ENCODE measurements at regions not wholly inside any gene's neighbourhood (a gene's known extent, or its start where the extent isn't known, plus 50 kb on each side); places are given as distances from the start of the nearest gene placed in this dataset.

DNA sequence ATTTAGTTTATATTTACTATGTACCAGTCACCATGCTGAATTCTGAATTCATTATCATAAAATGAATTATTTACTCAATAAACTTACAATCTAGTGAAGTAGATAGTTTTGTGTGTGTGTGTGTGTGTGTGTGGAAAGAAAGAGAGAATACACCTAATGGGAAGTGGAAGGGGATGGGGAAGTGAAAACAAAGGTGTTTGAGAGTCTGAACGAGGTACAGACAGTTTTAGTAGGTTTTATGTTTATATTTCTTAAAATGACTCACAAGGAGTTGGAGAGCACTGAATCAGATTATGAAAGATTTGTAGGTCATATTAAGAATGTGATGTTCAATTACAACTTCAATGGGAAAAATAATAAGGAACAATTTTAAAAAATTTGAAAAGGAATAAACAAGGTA is 1753.0 kb downstream of the SLITRK1 start:
- Histone ChIP-seq H3K9me3 (ENCODE audit: control insufficient read depth in 3 of 3, low read length in 3 of 3) (no peaks in the 10 kb centered on the region), H3K4me1 (ENCODE audit: control insufficient read depth in 3 of 3, insufficient read depth in 3 of 3, low read length in 3 of 3) (no peaks in the 10 kb centered on the region), H3K9ac (ENCODE audit: low read depth in 1 of 3, low read length in 3 of 3) (no peak overlapping the region), H3K27me3 (ENCODE audit: control insufficient read depth in 3 of 3, insufficient read depth in 3 of 3, low read length in 3 of 3) (no peaks in the 10 kb centered on the region), H3K27ac (ENCODE audit: low read depth, low read length) (no peak overlapping the region), H3K4me3 (ENCODE audit: low read length in 3 of 3) (no peak overlapping the region), H3K36me3 (ENCODE audit: control insufficient read depth in 3 of 3, insufficient read depth in 3 of 3, low read length in 3 of 3) (no peaks in the 10 kb centered on the region)

DNA sequence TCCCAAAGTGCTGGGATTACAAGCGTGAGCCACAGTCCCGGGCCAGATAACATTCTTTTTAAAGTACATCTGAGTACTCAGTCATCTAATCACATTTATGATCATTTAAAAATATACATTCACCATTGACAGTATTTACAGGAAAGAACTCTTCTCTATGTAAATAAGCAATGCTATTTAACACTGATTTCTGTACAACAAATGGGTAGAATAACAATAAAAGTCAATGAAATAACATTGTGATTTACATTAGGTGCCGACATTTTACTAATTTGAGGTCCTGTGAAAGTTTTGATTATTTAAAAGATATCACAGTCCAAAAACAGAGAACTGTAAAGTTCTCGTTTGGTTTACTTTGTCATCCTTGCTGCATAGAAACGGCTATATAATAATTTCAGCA is 1763.7 kb downstream of the SLITRK1 start:
- H3K4me1 ChIP-seq (ENCODE audit: control insufficient read depth in 3 of 3, insufficient read depth in 3 of 3, low read length in 3 of 3), result no peaks in the 10 kb centered on the region
- H3K4me3 ChIP-seq (ENCODE audit: low read length in 3 of 3), result no peak overlapping the region
- no peak overlapping the region for H3K9ac ChIP-seq (ENCODE audit: low read depth in 1 of 3, low read length in 3 of 3)
- no peaks in the 10 kb centered on the region for H3K27me3 ChIP-seq (ENCODE audit: control insufficient read depth in 3 of 3, insufficient read depth in 3 of 3, low read length in 3 of 3)
- H3K36me3 ChIP-seq (ENCODE audit: control insufficient read depth in 3 of 3, insufficient read depth in 3 of 3, low read length in 3 of 3), result no peaks in the 10 kb centered on the region
- H3K27ac ChIP-seq (ENCODE audit: low read depth, low read length), result no peak overlapping the region
- no peaks in the 10 kb centered on the region for H3K9me3 ChIP-seq (ENCODE audit: control insufficient read depth in 3 of 3, low read length in 3 of 3)

DNA sequence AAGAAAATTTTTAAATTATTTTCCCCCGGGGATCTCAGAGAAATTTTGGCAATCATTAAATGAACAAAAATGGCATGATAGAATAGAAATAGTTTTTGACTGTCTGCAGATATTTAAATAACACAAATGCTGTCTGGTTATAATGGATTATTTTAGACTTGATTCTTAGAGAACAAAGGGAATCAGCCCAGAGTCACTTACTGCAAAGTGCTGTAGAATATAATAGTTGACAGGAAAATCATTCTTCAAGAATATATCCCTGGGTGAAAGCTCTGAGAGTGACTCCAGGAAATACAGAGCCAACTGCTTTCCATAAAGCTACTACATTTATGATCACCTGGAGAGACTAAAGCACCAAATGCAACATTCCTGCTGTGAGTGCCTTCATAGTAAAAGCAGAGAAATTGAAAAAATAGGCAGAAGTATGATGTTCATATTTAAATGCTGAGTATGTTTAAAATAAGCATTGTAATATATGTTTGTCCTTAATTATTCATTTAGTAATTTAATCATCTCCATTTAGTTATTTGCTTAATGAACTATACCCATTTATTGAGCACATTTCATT is 1765.8 kb downstream of the SLITRK1 start:
- H3K4me1 ChIP-seq (ENCODE audit: control insufficient read depth in 3 of 3, insufficient read depth in 3 of 3, low read length in 3 of 3), result no peaks in the 10 kb centered on the region
- H3K36me3 ChIP-seq (ENCODE audit: control insufficient read depth in 3 of 3, insufficient read depth in 3 of 3, low read length in 3 of 3), result no peaks in the 10 kb centered on the region
- no peak overlapping the region for H3K4me3 ChIP-seq (ENCODE audit: low read length in 3 of 3)
- no peaks in the 10 kb centered on the region for H3K27me3 ChIP-seq (ENCODE audit: control insufficient read depth in 3 of 3, insufficient read depth in 3 of 3, low read length in 3 of 3)
- no peak overlapping the region for H3K27ac ChIP-seq (ENCODE audit: low read depth, low read length)
- H3K9ac ChIP-seq (ENCODE audit: low read depth in 1 of 3, low read length in 3 of 3), result no peak overlapping the region
- H3K9me3 ChIP-seq (ENCODE audit: control insufficient read depth in 3 of 3, low read length in 3 of 3), result no peaks in the 10 kb centered on the region

DNA sequence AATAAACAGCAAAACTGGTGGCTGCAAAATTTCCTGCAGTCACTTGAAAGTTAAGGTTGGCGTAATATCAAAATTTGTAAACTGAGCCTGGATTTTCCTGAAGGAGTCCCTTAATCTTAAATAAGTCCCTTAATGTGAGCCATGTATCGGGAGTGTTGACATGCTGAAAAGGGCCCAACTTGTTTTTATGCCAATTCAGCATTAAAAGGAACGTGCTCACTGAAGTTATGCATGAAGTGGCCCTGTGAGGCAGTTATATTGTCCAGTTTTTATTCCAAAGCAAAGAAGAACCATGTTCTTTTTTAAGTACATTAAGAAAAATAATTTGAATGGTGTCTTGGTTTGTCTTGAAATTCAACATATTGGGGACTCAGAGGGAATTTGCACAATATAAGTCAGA is 1766.9 kb downstream of the SLITRK1 start:
- Histone ChIP-seq H3K9me3 (ENCODE audit: control insufficient read depth in 3 of 3, low read length in 3 of 3) (no peaks in the 10 kb centered on the region), H3K4me3 (ENCODE audit: low read length in 3 of 3) (no peak overlapping the region), H3K27me3 (ENCODE audit: control insufficient read depth in 3 of 3, insufficient read depth in 3 of 3, low read length in 3 of 3) (no peaks in the 10 kb centered on the region), H3K27ac (ENCODE audit: low read depth, low read length) (no peak overlapping the region), H3K36me3 (ENCODE audit: control insufficient read depth in 3 of 3, insufficient read depth in 3 of 3, low read length in 3 of 3) (no peaks in the 10 kb centered on the region), H3K9ac (ENCODE audit: low read depth in 1 of 3, low read length in 3 of 3) (no peak overlapping the region), H3K4me1 (ENCODE audit: control insufficient read depth in 3 of 3, insufficient read depth in 3 of 3, low read length in 3 of 3) (no peaks in the 10 kb centered on the region)

DNA sequence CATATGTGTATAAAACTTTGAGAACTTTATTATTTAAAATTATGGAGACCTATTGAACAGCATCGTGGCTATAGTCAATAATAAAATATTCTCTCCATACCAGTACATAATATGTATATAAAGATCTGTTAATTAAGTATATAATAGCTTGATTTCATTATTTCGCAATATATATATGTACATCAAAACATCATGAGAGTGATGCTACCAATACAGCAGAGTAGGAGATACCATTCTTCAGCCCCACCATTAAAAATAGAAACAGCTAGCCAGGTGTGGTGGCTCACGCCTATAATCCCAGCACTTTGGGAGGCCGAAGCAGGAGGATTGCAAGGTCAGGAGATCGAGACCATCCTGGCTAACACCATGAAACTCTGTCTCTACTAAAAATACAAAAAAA is 1755.3 kb upstream of the SPRY2 start:
- Histone ChIP-seq H3K4me1 (ENCODE audit: control insufficient read depth in 3 of 3, insufficient read depth in 3 of 3, low read length in 3 of 3) (no peaks in the 10 kb centered on the region), H3K36me3 (ENCODE audit: control insufficient read depth in 3 of 3, insufficient read depth in 3 of 3, low read length in 3 of 3) (no peaks in the 10 kb centered on the region), H3K4me3 (ENCODE audit: low read length in 3 of 3) (no peak overlapping the region), H3K27ac (ENCODE audit: low read depth, low read length) (no peak overlapping the region), H3K9ac (ENCODE audit: low read depth in 1 of 3, low read length in 3 of 3) (no peak overlapping the region), H3K9me3 (ENCODE audit: control insufficient read depth in 3 of 3, low read length in 3 of 3) (no peaks in the 10 kb centered on the region), H3K27me3 (ENCODE audit: control insufficient read depth in 3 of 3, insufficient read depth in 3 of 3, low read length in 3 of 3) (no peaks in the 10 kb centered on the region)

DNA sequence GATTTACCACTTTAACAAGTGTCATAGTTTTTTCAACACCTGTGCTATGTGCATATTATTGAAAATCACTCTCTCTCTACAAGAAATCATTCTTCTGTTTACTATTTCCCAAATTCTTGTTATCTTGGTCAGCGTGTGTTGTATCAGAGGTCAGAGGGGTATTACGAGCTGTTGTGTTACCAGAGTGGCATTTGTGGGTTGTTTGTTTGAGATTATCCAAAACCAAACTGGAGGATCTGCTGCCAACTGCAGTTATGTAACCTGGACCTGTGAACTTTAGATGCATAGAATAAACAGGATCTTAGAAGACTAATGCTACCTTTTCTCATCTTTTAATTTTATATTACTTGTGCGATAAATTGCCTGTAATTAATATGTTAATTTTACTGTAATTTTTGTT is 1751.4 kb upstream of the SPRY2 start:
- H3K27ac ChIP-seq (ENCODE audit: low read depth, low read length), result no peak overlapping the region
- no peak overlapping the region for H3K9ac ChIP-seq (ENCODE audit: low read depth in 1 of 3, low read length in 3 of 3)
- no peaks in the 10 kb centered on the region for H3K27me3 ChIP-seq (ENCODE audit: control insufficient read depth in 3 of 3, insufficient read depth in 3 of 3, low read length in 3 of 3)
- H3K4me3 ChIP-seq (ENCODE audit: low read length in 3 of 3), result no peak overlapping the region
- no peaks in the 10 kb centered on the region for H3K4me1 ChIP-seq (ENCODE audit: control insufficient read depth in 3 of 3, insufficient read depth in 3 of 3, low read length in 3 of 3)
- no peaks in the 10 kb centered on the region for H3K36me3 ChIP-seq (ENCODE audit: control insufficient read depth in 3 of 3, insufficient read depth in 3 of 3, low read length in 3 of 3)
- no peaks in the 10 kb centered on the region for H3K9me3 ChIP-seq (ENCODE audit: control insufficient read depth in 3 of 3, low read length in 3 of 3)

DNA sequence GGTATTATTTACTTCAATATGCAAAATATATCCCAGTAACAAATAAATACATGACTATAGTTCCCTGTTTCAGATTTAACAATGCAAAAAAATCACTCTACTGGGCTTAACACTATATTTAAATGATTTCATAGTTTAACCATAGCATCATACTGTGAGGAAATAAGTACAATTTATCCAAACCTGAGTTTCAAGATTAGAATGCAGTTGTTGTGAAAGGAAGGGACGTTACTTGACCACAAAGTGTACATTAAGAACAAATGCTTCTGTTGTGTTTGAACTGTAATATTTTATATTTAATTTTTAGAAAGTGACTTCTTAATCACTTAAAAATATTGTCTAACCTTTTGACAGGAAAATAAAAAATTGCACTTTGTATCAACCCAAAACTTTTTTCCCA is 1747.9 kb upstream of the SPRY2 start:
- Histone ChIP-seq H3K9me3 (ENCODE audit: control insufficient read depth in 3 of 3, low read length in 3 of 3) (no peaks in the 10 kb centered on the region), H3K4me1 (ENCODE audit: control insufficient read depth in 3 of 3, insufficient read depth in 3 of 3, low read length in 3 of 3) (no peaks in the 10 kb centered on the region), H3K27ac (ENCODE audit: low read depth, low read length) (no peak overlapping the region), H3K36me3 (ENCODE audit: control insufficient read depth in 3 of 3, insufficient read depth in 3 of 3, low read length in 3 of 3) (no peaks in the 10 kb centered on the region), H3K4me3 (ENCODE audit: low read length in 3 of 3) (no peak overlapping the region), H3K9ac (ENCODE audit: low read depth in 1 of 3, low read length in 3 of 3) (no peak overlapping the region), H3K27me3 (ENCODE audit: control insufficient read depth in 3 of 3, insufficient read depth in 3 of 3, low read length in 3 of 3) (no peaks in the 10 kb centered on the region)

DNA sequence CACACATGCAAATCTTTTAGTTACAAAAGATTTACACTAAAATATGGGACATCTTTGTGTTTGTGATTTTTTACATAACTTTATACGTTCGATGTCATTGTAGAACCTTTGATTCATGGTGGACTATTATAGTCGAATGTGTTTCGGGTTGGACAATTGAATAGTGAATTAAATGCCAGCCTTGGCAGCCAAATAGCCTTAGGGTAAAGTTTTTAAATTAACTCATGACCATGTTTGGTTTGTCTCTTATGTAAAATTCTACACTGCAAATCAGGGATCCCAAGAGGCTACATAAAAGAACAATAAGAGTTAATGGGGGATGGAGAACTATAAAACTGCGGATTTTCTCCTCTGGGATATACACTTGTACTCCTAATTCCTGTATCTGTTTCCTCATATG is 1735.6 kb upstream of the SPRY2 start:
- Histone ChIP-seq H3K4me3 (ENCODE audit: low read length in 3 of 3) (no peak overlapping the region), H3K9ac (ENCODE audit: low read depth in 1 of 3, low read length in 3 of 3) (no peak overlapping the region), H3K27me3 (ENCODE audit: control insufficient read depth in 3 of 3, insufficient read depth in 3 of 3, low read length in 3 of 3) (no peaks in the 10 kb centered on the region), H3K4me1 (ENCODE audit: control insufficient read depth in 3 of 3, insufficient read depth in 3 of 3, low read length in 3 of 3) (no peaks in the 10 kb centered on the region), H3K36me3 (ENCODE audit: control insufficient read depth in 3 of 3, insufficient read depth in 3 of 3, low read length in 3 of 3) (no peaks in the 10 kb centered on the region), H3K9me3 (ENCODE audit: control insufficient read depth in 3 of 3, low read length in 3 of 3) (no peaks in the 10 kb centered on the region), H3K27ac (ENCODE audit: low read depth, low read length) (no peak overlapping the region)

DNA sequence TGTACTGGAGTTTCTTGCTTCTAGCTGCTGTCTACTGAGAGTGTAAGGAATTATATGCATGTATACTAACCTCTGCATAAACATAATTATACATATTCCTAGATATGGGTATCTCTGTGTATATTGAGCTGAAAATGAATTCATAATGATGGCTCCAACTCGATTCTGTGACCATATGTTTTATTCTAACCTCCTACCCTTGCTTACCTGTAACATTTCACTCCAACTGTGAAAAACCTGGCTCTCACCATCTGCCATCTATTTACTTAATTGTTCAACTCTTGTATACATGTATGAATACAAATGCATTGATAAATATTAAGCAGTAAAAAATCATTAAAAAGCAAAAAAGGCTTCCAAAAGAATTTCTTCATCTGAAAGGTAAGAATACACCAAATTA is 1729.5 kb upstream of the SPRY2 start:
- Histone ChIP-seq H3K4me1 (ENCODE audit: control insufficient read depth in 3 of 3, insufficient read depth in 3 of 3, low read length in 3 of 3) (no peaks in the 10 kb centered on the region), H3K36me3 (ENCODE audit: control insufficient read depth in 3 of 3, insufficient read depth in 3 of 3, low read length in 3 of 3) (no peaks in the 10 kb centered on the region), H3K27me3 (ENCODE audit: control insufficient read depth in 3 of 3, insufficient read depth in 3 of 3, low read length in 3 of 3) (no peaks in the 10 kb centered on the region), H3K9ac (ENCODE audit: low read depth in 1 of 3, low read length in 3 of 3) (no peak overlapping the region), H3K4me3 (ENCODE audit: low read length in 3 of 3) (no peak overlapping the region), H3K9me3 (ENCODE audit: control insufficient read depth in 3 of 3, low read length in 3 of 3) (no peaks in the 10 kb centered on the region), H3K27ac (ENCODE audit: low read depth, low read length) (no peak overlapping the region)

DNA sequence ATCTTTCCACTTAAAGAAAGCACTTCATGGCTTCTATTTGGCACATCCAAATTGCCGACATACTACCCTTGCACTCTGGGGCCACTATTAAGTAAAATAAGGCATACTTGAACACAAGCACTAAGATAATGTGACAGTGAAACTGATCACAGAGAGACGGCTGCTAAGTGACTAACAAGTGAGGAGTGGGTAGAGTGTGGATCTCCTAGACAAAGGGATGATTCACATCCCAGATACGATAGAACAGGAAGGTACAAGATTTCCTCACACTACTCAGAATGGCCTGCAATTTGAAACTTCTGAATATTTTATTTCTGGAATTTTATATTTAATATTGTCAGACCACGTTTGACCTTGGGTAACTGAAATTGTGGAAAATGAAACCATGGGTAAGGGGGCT is 1721.8 kb upstream of the SPRY2 start:
- Histone ChIP-seq H3K4me3 (ENCODE audit: low read length in 3 of 3) (no peak overlapping the region), H3K27me3 (ENCODE audit: control insufficient read depth in 3 of 3, insufficient read depth in 3 of 3, low read length in 3 of 3) (no peaks in the 10 kb centered on the region), H3K9me3 (ENCODE audit: control insufficient read depth in 3 of 3, low read length in 3 of 3) (no peaks in the 10 kb centered on the region)

DNA sequence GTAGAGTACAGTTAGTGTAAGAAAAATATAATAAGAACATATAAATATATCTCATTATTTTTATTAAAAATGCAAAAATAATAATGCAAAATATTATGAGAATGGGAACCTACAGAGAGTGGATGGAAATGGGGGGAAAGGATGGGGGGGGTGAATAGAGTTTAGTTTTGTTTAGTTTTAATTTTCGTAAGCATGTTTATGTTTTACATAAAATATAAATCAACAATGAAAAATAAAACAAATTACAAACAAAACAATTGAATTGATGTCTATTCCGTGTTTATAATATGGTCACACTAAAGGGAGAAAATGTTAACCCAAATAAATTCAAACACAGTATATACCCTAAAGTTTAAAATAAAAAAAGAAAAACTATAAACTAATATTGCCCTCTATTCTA is 1717.4 kb upstream of the SPRY2 start:
- no peak overlapping the region for H3K27ac ChIP-seq (ENCODE audit: low read depth, low read length)
- no peaks in the 10 kb centered on the region for H3K4me1 ChIP-seq (ENCODE audit: control insufficient read depth in 3 of 3, insufficient read depth in 3 of 3, low read length in 3 of 3)
- no peak overlapping the region for H3K4me3 ChIP-seq (ENCODE audit: low read length in 3 of 3)
- no peaks in the 10 kb centered on the region for H3K9me3 ChIP-seq (ENCODE audit: control insufficient read depth in 3 of 3, low read length in 3 of 3)
- no peaks in the 10 kb centered on the region for H3K27me3 ChIP-seq (ENCODE audit: control insufficient read depth in 3 of 3, insufficient read depth in 3 of 3, low read length in 3 of 3)
- no peaks in the 10 kb centered on the region for H3K36me3 ChIP-seq (ENCODE audit: control insufficient read depth in 3 of 3, insufficient read depth in 3 of 3, low read length in 3 of 3)
- no peak overlapping the region for H3K9ac ChIP-seq (ENCODE audit: low read depth in 1 of 3, low read length in 3 of 3)

More for the DNA sequence above, 1721.8 kb upstream of the SPRY2 start:
- Histone ChIP-seq H3K36me3 (ENCODE audit: control insufficient read depth in 3 of 3, insufficient read depth in 3 of 3, low read length in 3 of 3) (no peaks in the 10 kb centered on the region), H3K4me1 (ENCODE audit: control insufficient read depth in 3 of 3, insufficient read depth in 3 of 3, low read length in 3 of 3) (no peaks in the 10 kb centered on the region), H3K27ac (ENCODE audit: low read depth, low read length) (no peak overlapping the region), H3K9ac (ENCODE audit: low read depth in 1 of 3, low read length in 3 of 3) (no peak overlapping the region)
